ENCODE measurements at regions not wholly inside any gene's neighbourhood (a gene's known extent, or its start where the extent isn't known, plus 50 kb on each side); places are given as distances from the start of the nearest gene placed in this dataset.

- DNase-seq = no peak
- H3K4me3 ChIP-seq (replicated peaks in 1 of 3; ENCODE audit: low read depth in 2 of 3, low read length in 3 of 3) = no peak overlapping the region
- peaks cover 6 to 7% of the 10 kb centered on the region in 2 donors for H3K4me1 ChIP-seq (ENCODE audit: control insufficient read depth in 1 of 2, insufficient read depth in 2 of 2, low read length in 2 of 2)
- peaks cover 5 to 11% (median 5%) of the 10 kb centered on the region in 3 donors for H3K27me3 Mint-ChIP-seq (ENCODE audit: low read depth in 3 of 3)
- H3K4me2 ChIP-seq (replicated peaks; ENCODE audit: extremely low read depth, low read length, poor library complexity, severe bottlenecking) = no peak overlapping the region
- intact Hi-C loops (cut with micrococcal nuclease) = loop anchor here (5.0 to 10.0 kb wide), 2 partner anchors 38 to 54 kb away; no protein-coding TSS in a partner anchor
- H3K9me3 ChIP-seq (replicated peaks in 1 of 2; ENCODE audit: control insufficient read depth in 1 of 2, insufficient read depth in 1 of 2, low read length in 2 of 2) = no peaks in the 10 kb centered on the region
- H3K27ac ChIP-seq (ENCODE audit: low read depth in 1 of 2, low read length in 2 of 2) = no peak overlapping the region
- 99% methylated on average over 5 of the region's 5 CpGs for WGBS (ENCODE audit: insufficient coverage)
- H3K4me1 Mint-ChIP-seq = peaks cover 17% of the 10 kb centered on the region
- no peak overlapping the region for H2AFZ ChIP-seq (ENCODE audit: insufficient read depth, low read depth, low read length, poor library complexity, severe bottlenecking)
- H3K4me3 Mint-ChIP-seq = no peak overlapping the region
- no peak overlapping the region for H3K27ac Mint-ChIP-seq
- H3K9me3 Mint-ChIP-seq = no peaks in the 10 kb centered on the region
- no peaks in the 10 kb centered on the region for H3K27me3 ChIP-seq (ENCODE audit: control insufficient read depth in 2 of 2, insufficient read depth in 2 of 2, low read length in 2 of 2)
- no peaks in the 10 kb centered on the region for H4K20me1 ChIP-seq (ENCODE audit: insufficient read depth, low read length)
- H3K79me2 ChIP-seq (ENCODE audit: insufficient read depth, low read length) = no peaks in the 10 kb centered on the region
- H3K9ac ChIP-seq (ENCODE audit: insufficient read depth, low read length, poor library complexity, severe bottlenecking) = no peak overlapping the region
- TF ChIP-seq CTCF (IDR thresholded peaks at IDR 0.05) = no peak
- H3K36me3 Mint-ChIP-seq = no peaks in the 10 kb centered on the region
- no peaks in the 10 kb centered on the region for H3K36me3 ChIP-seq (replicated peaks in 1 of 2; ENCODE audit: control insufficient read depth in 1 of 2, insufficient read depth in 2 of 2, low read length in 2 of 2)
These were observed 61.4 kb upstream of the TARBP1 start for GRCh38 chr1:234540404-234540762.

GRCh38 chr1:234539666-234540403, 60.9 kb upstream of the TARBP1 start:
- Histone ChIP-seq H3K27me3 (ENCODE audit: control insufficient read depth in 2 of 2, insufficient read depth in 2 of 2, low read length in 2 of 2) (no peaks in the 10 kb centered on the region), H3K4me2 (replicated peaks; ENCODE audit: extremely low read depth, low read length, poor library complexity, severe bottlenecking) (no peak overlapping the region), H4K20me1 (ENCODE audit: insufficient read depth, low read length) (no peaks in the 10 kb centered on the region), H3K4me3 (replicated peaks in 1 of 3; ENCODE audit: low read depth in 2 of 3, low read length in 3 of 3) (no peak overlapping the region), H3K4me1 (ENCODE audit: control insufficient read depth in 1 of 2, insufficient read depth in 2 of 2, low read length in 2 of 2) (peaks cover 5 to 7% of the 10 kb centered on the region in 2 donors), H3K27ac (ENCODE audit: low read depth in 1 of 2, low read length in 2 of 2) (no peak overlapping the region), H3K9me3 (replicated peaks in 1 of 2; ENCODE audit: control insufficient read depth in 1 of 2, insufficient read depth in 1 of 2, low read length in 2 of 2) (no peaks in the 10 kb centered on the region), H2AFZ (ENCODE audit: insufficient read depth, low read depth, low read length, poor library complexity, severe bottlenecking) (no peak overlapping the region), H3K79me2 (ENCODE audit: insufficient read depth, low read length) (no peaks in the 10 kb centered on the region), H3K9ac (ENCODE audit: insufficient read depth, low read length, poor library complexity, severe bottlenecking) (no peak overlapping the region), H3K36me3 (replicated peaks in 1 of 2; ENCODE audit: control insufficient read depth in 1 of 2, insufficient read depth in 2 of 2, low read length in 2 of 2) (no peaks in the 10 kb centered on the region)
- no peaks in the 10 kb centered on the region for H3K9me3 Mint-ChIP-seq
- TF ChIP-seq CTCF (IDR thresholded peaks at IDR 0.05) = no peak
- H3K27me3 Mint-ChIP-seq (ENCODE audit: low read depth in 3 of 3) = peaks cover 5 to 7% (median 5%) of the 10 kb centered on the region in 3 donors
- H3K36me3 Mint-ChIP-seq = no peaks in the 10 kb centered on the region
- no peak overlapping the region for H3K4me3 Mint-ChIP-seq
- 91% methylated on average over 7 of the region's 9 CpGs for WGBS (ENCODE audit: insufficient coverage)
- peaks cover 16% of the 10 kb centered on the region for H3K4me1 Mint-ChIP-seq
- intact Hi-C loops (cut with micrococcal nuclease) = loop anchor here (5.0 to 10.0 kb wide), 2 partner anchors 38 to 55 kb away; no protein-coding TSS in a partner anchor
- peak overlapping the region in 1 of 7 donors; percentile 15 for H3K27ac Mint-ChIP-seq
- DNase-seq = no peak
